Glutamatergic neuron (in vitro differentiated cells): ENCODE measurements at regions not wholly inside any gene's neighbourhood (a gene's known extent, or its start where the extent isn't known, plus 50 kb on each side); places are given as distances from the start of the nearest gene placed in this dataset.

Experiments used
- DNase-seq: peaks from one replicate; pipeline ENCODE4 v3.0.0; 2022
- H3K27ac Mint-ChIP-seq: one replicate; pipeline ENCODE4 v1.8.0; 2020; ENCODE audit warnings: mild to moderate bottlenecking, mixed read lengths, inconsistent platforms; ENCODE audit not compliant: unreplicated experiment
- H3K27me3 Mint-ChIP-seq: one replicate; pipeline ENCODE4 v1.8.0; 2020; ENCODE audit warnings: mild to moderate bottlenecking, moderate library complexity, mixed read lengths, inconsistent platforms; ENCODE audit not compliant: unreplicated experiment
- H3K36me3 Mint-ChIP-seq: one replicate; pipeline ENCODE4 v1.8.0; 2020; ENCODE audit warnings: mild to moderate bottlenecking, mixed read lengths, inconsistent platforms; ENCODE audit not compliant: unreplicated experiment
- H3K4me1 Mint-ChIP-seq: one replicate; pipeline ENCODE4 v1.8.0; 2020; ENCODE audit warnings: mild to moderate bottlenecking, low read depth, mixed read lengths, inconsistent platforms; ENCODE audit not compliant: unreplicated experiment
- H3K4me3 Mint-ChIP-seq: one replicate; pipeline ENCODE4 v1.8.0; 2020; ENCODE audit warnings: mild to moderate bottlenecking, mixed read lengths, inconsistent platforms; ENCODE audit not compliant: unreplicated experiment
- H3K9me3 Mint-ChIP-seq: one replicate; pipeline ENCODE4 v1.8.0; 2020; ENCODE audit warnings: mild to moderate bottlenecking, moderate library complexity, mixed read lengths, inconsistent platforms; ENCODE audit not compliant: unreplicated experiment
- CTCF ChIP-seq: fragments of 200-600 bp; sonication (generic); IDR thresholded peaks from one replicate; pipeline ENCODE4 v1.5.0; 2021; ENCODE audit not compliant: partially characterized antibody, unreplicated experiment

- DNase-seq, result no peak
- no peaks in the 10 kb centered on the region for H3K36me3 Mint-ChIP-seq
- TF ChIP-seq CTCF, result no peak
- peaks cover 11% of the 10 kb centered on the region for H3K9me3 Mint-ChIP-seq
- peaks cover 9% of the 10 kb centered on the region for H3K4me1 Mint-ChIP-seq
- H3K27me3 Mint-ChIP-seq, result no peaks in the 10 kb centered on the region
- H3K27ac Mint-ChIP-seq, result no peak overlapping the region
- no peak overlapping the region for H3K4me3 Mint-ChIP-seq
Measured at GRCh38 chr2:11097038-11097720, 58.1 kb upstream of the SLC66A3 start.

- no peak overlapping the region for H3K4me3 Mint-ChIP-seq
- peaks cover 9% of the 10 kb centered on the region for H3K9me3 Mint-ChIP-seq
- no peaks in the 10 kb centered on the region for H3K36me3 Mint-ChIP-seq
- H3K27me3 Mint-ChIP-seq, result no peaks in the 10 kb centered on the region
- no peak for DNase-seq
- H3K27ac Mint-ChIP-seq, result no peak overlapping the region
- TF ChIP-seq CTCF, result no peak
- peaks cover 7% of the 10 kb centered on the region for H3K4me1 Mint-ChIP-seq
Measured at GRCh38 chr2:11097854-11098387, 57.3 kb upstream of the SLC66A3 start.

GRCh38 chr2:11099122-11100065 is 55.9 kb upstream of the SLC66A3 start:
- Mint-ChIP-seq H3K9me3 (peaks cover 6% of the 10 kb centered on the region), H3K4me3 (no peak overlapping the region), H3K36me3 (no peaks in the 10 kb centered on the region), H3K27ac (no peak overlapping the region), H3K27me3 (no peaks in the 10 kb centered on the region), H3K4me1 (no peaks in the 10 kb centered on the region)
- TF ChIP-seq CTCF, result no peak
- DNase-seq, result no peak

GRCh38 chr2:11100130-11100529 is 55.1 kb upstream of the SLC66A3 start:
- DNase-seq, result no peak
- no peaks in the 10 kb centered on the region for H3K36me3 Mint-ChIP-seq
- no peaks in the 10 kb centered on the region for H3K4me1 Mint-ChIP-seq
- H3K27ac Mint-ChIP-seq, result no peak overlapping the region
- no peaks in the 10 kb centered on the region for H3K27me3 Mint-ChIP-seq
- TF ChIP-seq CTCF, result no peak
- H3K4me3 Mint-ChIP-seq, result no peak overlapping the region
- H3K9me3 Mint-ChIP-seq, result peaks cover 6% of the 10 kb centered on the region
